ENCODE measurements at regions not wholly inside any gene's neighbourhood (a gene's known extent, or its start where the extent isn't known, plus 50 kb on each side); places are given as distances from the start of the nearest gene placed in this dataset.

- no peaks in the 10 kb centered on the region for H3K36me3 Mint-ChIP-seq (ENCODE audit: low read depth)
- no peaks in the 10 kb centered on the region for H3K9me3 Mint-ChIP-seq
- TF ChIP-seq REST (IDR thresholded peaks at IDR 0.05; ENCODE audit: unreplicated experiment) (no peak), POLR2AphosphoS5 (IDR thresholded peaks at IDR 0.05; ENCODE audit: low read depth) (no peak), JUNB (IDR thresholded peaks at IDR 0.05; ENCODE audit: unreplicated experiment) (no peak), NANOG (IDR thresholded peaks at IDR 0.05; ENCODE audit: borderline replicate concordance) (no peak)
- Histone ChIP-seq H3K27me3 (ENCODE audit: insufficient read depth) (no peaks in the 10 kb centered on the region), H3F3A (replicated peaks; ENCODE audit: low read depth) (no peaks in the 10 kb centered on the region), H3K4me3 (no peak overlapping the region), H3K79me2 (replicated peaks; ENCODE audit: insufficient read depth) (no peaks in the 10 kb centered on the region), H4K20me1 (replicated peaks; ENCODE audit: insufficient read depth) (no peaks in the 10 kb centered on the region), H3K9me2 (ENCODE audit: insufficient read depth) (0 out of 2 replicates have a peak, but pooled peaks cover 6% of the 10 kb centered on the region), H2AFZ (no peak overlapping the region), H3K36me3 (ENCODE audit: insufficient read depth) (no peaks in the 10 kb centered on the region), H3K4me1 (ENCODE audit: insufficient read depth) (no peaks in the 10 kb centered on the region), H3K4me2 (no peak overlapping the region), H3K27ac (ENCODE audit: low read depth) (no peak overlapping the region)
- no peak overlapping the region for H3K27ac Mint-ChIP-seq
- no peak overlapping the region for H3K4me3 Mint-ChIP-seq
- H3K4me1 Mint-ChIP-seq: peaks cover 7% of the 10 kb centered on the region; the same call in 2 of the 3 replicates
- DNase-seq (ENCODE audit: low spot score): no peak
- ATAC-seq: no peak
- H3K27me3 Mint-ChIP-seq (ENCODE audit: insufficient read depth, low read depth, poor library complexity): no peaks in the 10 kb centered on the region
These were observed 69.6 kb upstream of the VWC2 start for GRCh38 chr7:49703881-49704280.

DNA sequence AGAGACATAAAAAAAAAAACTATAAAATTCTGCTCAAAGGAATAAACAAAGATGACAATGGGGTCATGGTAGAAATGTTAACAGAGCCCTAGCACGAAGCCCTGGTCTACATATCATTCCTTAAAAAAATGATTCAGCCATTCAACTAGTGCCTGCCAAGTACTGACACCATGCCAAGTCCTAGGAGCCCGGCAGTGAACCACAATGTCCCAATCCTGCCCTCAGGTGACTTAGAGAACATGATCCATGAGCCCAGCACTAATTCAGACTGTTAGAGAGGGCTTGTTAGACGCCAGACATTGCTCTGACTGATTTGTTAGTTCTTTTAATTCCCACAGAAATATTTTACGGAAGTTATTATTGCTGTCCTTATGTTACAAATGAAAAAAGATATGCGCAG is 67.3 kb upstream of the VWC2 start:
- Mint-ChIP-seq H3K4me3 (no peak overlapping the region), H3K4me1 (peaks cover 7% of the 10 kb centered on the region; the same call in 2 of the 3 replicates), H3K36me3 (ENCODE audit: low read depth) (no peaks in the 10 kb centered on the region)
- TF ChIP-seq CREB1 (CRISPR knock-in tag; IDR thresholded peaks at IDR 0.05; ENCODE audit: low read depth) (no peak), EZH2 (IDR thresholded peaks at IDR 0.05; ENCODE audit: low read depth, unreplicated experiment) (no peak), ETS1 (IDR thresholded peaks at IDR 0.05) (no peak), JUNB (IDR thresholded peaks at IDR 0.05; ENCODE audit: unreplicated experiment) (no peak), NANOG (IDR thresholded peaks at IDR 0.05; ENCODE audit: borderline replicate concordance) (no peak), EZH2phosphoT487 (IDR thresholded peaks at IDR 0.05; ENCODE audit: unreplicated experiment) (no peak), ZNF331 (CRISPR knock-in tag; IDR thresholded peaks at IDR 0.05; ENCODE audit: low read depth) (no peak), POLR2AphosphoS5 (IDR thresholded peaks at IDR 0.05; ENCODE audit: low read depth) (no peak), STAT1 (IDR thresholded peaks at IDR 0.05; ENCODE audit: unreplicated experiment) (no peak)
- TF ChIP-seq, protein P1, sequence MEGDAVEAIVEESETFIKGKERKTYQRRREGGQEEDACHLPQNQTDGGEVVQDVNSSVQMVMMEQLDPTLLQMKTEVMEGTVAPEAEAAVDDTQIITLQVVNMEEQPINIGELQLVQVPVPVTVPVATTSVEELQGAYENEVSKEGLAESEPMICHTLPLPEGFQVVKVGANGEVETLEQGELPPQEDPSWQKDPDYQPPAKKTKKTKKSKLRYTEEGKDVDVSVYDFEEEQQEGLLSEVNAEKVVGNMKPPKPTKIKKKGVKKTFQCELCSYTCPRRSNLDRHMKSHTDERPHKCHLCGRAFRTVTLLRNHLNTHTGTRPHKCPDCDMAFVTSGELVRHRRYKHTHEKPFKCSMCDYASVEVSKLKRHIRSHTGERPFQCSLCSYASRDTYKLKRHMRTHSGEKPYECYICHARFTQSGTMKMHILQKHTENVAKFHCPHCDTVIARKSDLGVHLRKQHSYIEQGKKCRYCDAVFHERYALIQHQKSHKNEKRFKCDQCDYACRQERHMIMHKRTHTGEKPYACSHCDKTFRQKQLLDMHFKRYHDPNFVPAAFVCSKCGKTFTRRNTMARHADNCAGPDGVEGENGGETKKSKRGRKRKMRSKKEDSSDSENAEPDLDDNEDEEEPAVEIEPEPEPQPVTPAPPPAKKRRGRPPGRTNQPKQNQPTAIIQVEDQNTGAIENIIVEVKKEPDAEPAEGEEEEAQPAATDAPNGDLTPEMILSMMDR (conservative IDR thresholded peaks at IDR 0.05; ENCODE audit: low read depth in 2 of 2): no peak

More for the DNA sequence above, 67.3 kb upstream of the VWC2 start:
- H3K9me3 Mint-ChIP-seq: peaks cover 2% of the 10 kb centered on the region; the same call in 2 of the 3 replicates
- H3K27ac Mint-ChIP-seq: no peak overlapping the region
- Histone ChIP-seq H3K9me2 (ENCODE audit: insufficient read depth) (0 out of 2 replicates have a peak, but pooled peaks cover 6% of the 10 kb centered on the region), H3K27ac (ENCODE audit: low read depth) (no peak overlapping the region), H3K4me3 (no peak overlapping the region), H3K36me3 (ENCODE audit: insufficient read depth) (no peaks in the 10 kb centered on the region), H3K4me1 (ENCODE audit: insufficient read depth) (no peaks in the 10 kb centered on the region), H4K20me1 (replicated peaks; ENCODE audit: insufficient read depth) (no peaks in the 10 kb centered on the region), H3K4me2 (no peak overlapping the region), H3K27me3 (ENCODE audit: insufficient read depth) (no peaks in the 10 kb centered on the region), H2AFZ (no peak overlapping the region), H3F3A (replicated peaks; ENCODE audit: low read depth) (no peaks in the 10 kb centered on the region), H3K79me2 (replicated peaks; ENCODE audit: insufficient read depth) (no peaks in the 10 kb centered on the region)
- no peaks in the 10 kb centered on the region for H3K27me3 Mint-ChIP-seq (ENCODE audit: insufficient read depth, low read depth, poor library complexity)
- DNase-seq (ENCODE audit: low spot score): no peak
- no peak for ATAC-seq

Data from GM23338 (cell line).